ENCODE measurements at regions not wholly inside any gene's neighbourhood (a gene's known extent, or its start where the extent isn't known, plus 50 kb on each side); places are given as distances from the start of the nearest gene placed in this dataset.
"Not testable (repeated sequence)": the region's sequence is repeated elsewhere in the genome, so short reads cannot be mapped to it uniquely, and the experiment has no call there.

GRCh38 chr12:84157170-84157569 is 755.4 kb downstream of the SLC6A15 start:
- H3K4me3 ChIP-seq: no peak overlapping the region
- no peak overlapping the region for H3K27ac ChIP-seq (replicated peaks)
- H3K27me3 ChIP-seq (ENCODE audit: low read depth): no peaks in the 10 kb centered on the region
- TF ChIP-seq CTCF (IDR thresholded peaks at IDR 0.05; ENCODE audit: borderline replicate concordance): no peak
- DNase-seq: no peak
- H3K4me1 ChIP-seq: no peaks in the 10 kb centered on the region
- no peaks in the 10 kb centered on the region for H3K36me3 ChIP-seq
- intact Hi-C loops (cut with micrococcal nuclease): no loop called here
- H3K9me3 ChIP-seq (replicated peaks): peaks cover 8% of the 10 kb centered on the region

GRCh38 chr12:84154991-84155930 is 757.3 kb downstream of the SLC6A15 start:
- DNase-seq; H3K4me1 ChIP-seq; H3K36me3 ChIP-seq; H3K27ac ChIP-seq (replicated peaks); H3K9me3 ChIP-seq (replicated peaks); intact Hi-C loops (cut with micrococcal nuclease); H3K4me3 ChIP-seq; H3K27me3 ChIP-seq (ENCODE audit: low read depth): not testable (repeated sequence)

- H3K27ac ChIP-seq (replicated peaks); H3K4me1 ChIP-seq; DNase-seq; intact Hi-C loops (cut with micrococcal nuclease); H3K9me3 ChIP-seq (replicated peaks); H3K27me3 ChIP-seq (ENCODE audit: low read depth); H3K36me3 ChIP-seq; H3K4me3 ChIP-seq: not testable (repeated sequence)
Observed at GRCh38 chr12:84154439-84154990, 758.1 kb downstream of the SLC6A15 start.

- no peaks in the 10 kb centered on the region for H3K36me3 ChIP-seq
- H3K9me3 ChIP-seq (replicated peaks): peaks cover 33% of the 10 kb centered on the region
- no peak overlapping the region for H3K4me3 ChIP-seq
- no peak for DNase-seq
- TF ChIP-seq CTCF (IDR thresholded peaks at IDR 0.05; ENCODE audit: borderline replicate concordance): no peak
- no peaks in the 10 kb centered on the region for H3K4me1 ChIP-seq
- intact Hi-C loops (cut with micrococcal nuclease): no loop called here
- H3K27ac ChIP-seq (replicated peaks): no peak overlapping the region
- no peaks in the 10 kb centered on the region for H3K27me3 ChIP-seq (ENCODE audit: low read depth)
Observed at GRCh38 chr12:84150201-84150600, 762.4 kb downstream of the SLC6A15 start.

- Histone ChIP-seq H3K27ac (replicated peaks) (no peak overlapping the region), H3K9me3 (replicated peaks) (peaks cover 28% of the 10 kb centered on the region), H3K4me1 (no peaks in the 10 kb centered on the region), H3K36me3 (no peaks in the 10 kb centered on the region), H3K27me3 (ENCODE audit: low read depth) (no peaks in the 10 kb centered on the region), H3K4me3 (no peak overlapping the region)
- intact Hi-C loops (cut with micrococcal nuclease): no loop called here
- TF ChIP-seq CTCF (IDR thresholded peaks at IDR 0.05; ENCODE audit: borderline replicate concordance): no peak
- no peak for DNase-seq
Observed at GRCh38 chr12:84148335-84148734, 764.3 kb downstream of the SLC6A15 start.

- H3K36me3 ChIP-seq: no peaks in the 10 kb centered on the region
- H3K4me1 ChIP-seq: no peaks in the 10 kb centered on the region
- TF ChIP-seq CTCF (IDR thresholded peaks at IDR 0.05; ENCODE audit: borderline replicate concordance): no peak
- no peaks in the 10 kb centered on the region for H3K27me3 ChIP-seq (ENCODE audit: low read depth)
- DNase-seq: no peak
- intact Hi-C loops (cut with micrococcal nuclease): no loop called here
- H3K9me3 ChIP-seq (replicated peaks): peaks cover 5% of the 10 kb centered on the region
- no peak overlapping the region for H3K4me3 ChIP-seq
- no peak overlapping the region for H3K27ac ChIP-seq (replicated peaks)
Observed at GRCh38 chr12:84136862-84137367, 775.7 kb downstream of the SLC6A15 start.
